H9 (cell line): ENCODE measurements at regions not wholly inside any gene's neighbourhood (a gene's known extent, or its start where the extent isn't known, plus 50 kb on each side); places are given as distances from the start of the nearest gene placed in this dataset.

Experiments
- DNase-seq: peaks from one replicate; pipeline ENCODE4 v3.0.0-alpha.2; 2017
- H2AFZ ChIP-seq: one replicate; pipeline ENCODE4 v1.6.1; 2013; ENCODE audit warnings: mild to moderate bottlenecking, low read length, control low read depth, moderate library complexity
- H2AK5ac ChIP-seq: 2 replicates; pipeline ENCODE4 v1.6.1; 2013; ENCODE audit warnings: low read length, control low read depth, mixed read lengths; ENCODE audit not compliant: insufficient read length
- H2BK120ac ChIP-seq: one replicate; pipeline ENCODE4 v1.6.1; 2013; ENCODE audit warnings: low read depth, mild to moderate bottlenecking, low read length, control low read depth, inconsistent platforms; ENCODE audit not compliant: poor library complexity, severe bottlenecking
- H2BK12ac ChIP-seq: 2 replicates; pipeline ENCODE4 v1.6.1; 2013; ENCODE audit warnings: low read length, control low read depth, mixed read lengths, low read depth; ENCODE audit not compliant: insufficient read length
- H2BK15ac ChIP-seq: 2 replicates; pipeline ENCODE4 v1.6.1; 2013; ENCODE audit warnings: low read depth, low read length, control low read depth
- H2BK20ac ChIP-seq: one replicate; pipeline ENCODE4 v1.6.1; 2013; ENCODE audit warnings: low read depth, mild to moderate bottlenecking, low read length, control low read depth, inconsistent platforms; ENCODE audit not compliant: poor library complexity, severe bottlenecking
- H2BK5ac ChIP-seq: 2 replicates; pipeline ENCODE4 v1.6.1; 2013; ENCODE audit warnings: low read length, control low read depth, mixed read lengths; ENCODE audit not compliant: insufficient read length
- H3K14ac ChIP-seq: 2 replicates; pipeline ENCODE4 v1.6.1; 2013; ENCODE audit warnings: low read length, control low read depth; ENCODE audit not compliant: insufficient read depth
- H3K18ac ChIP-seq: 2 replicates; pipeline ENCODE4 v1.6.1; 2013; ENCODE audit warnings: low read depth, mild to moderate bottlenecking, mixed read lengths, low read length, control low read depth; ENCODE audit not compliant: insufficient read length
- H3K23ac ChIP-seq: 2 replicates; pipeline ENCODE4 v1.6.1; 2013; ENCODE audit warnings: low read length, control low read depth, mixed read lengths, low read depth; ENCODE audit not compliant: insufficient read length
- H3K23me2 ChIP-seq: 2 replicates; pipeline ENCODE4 v1.6.1; 2013; ENCODE audit warnings: low read depth, mild to moderate bottlenecking, mixed read lengths, low read length, control low read depth; ENCODE audit not compliant: insufficient read length, poor library complexity, severe bottlenecking
- H3K27ac ChIP-seq: 2 replicates; pipeline ENCODE4 v1.5.1; 2013; ENCODE audit warnings: low read length, control low read depth, mixed read lengths, low read depth; ENCODE audit not compliant: insufficient read length
- H3K27me3 ChIP-seq: 2 replicates; pipeline ENCODE4 v1.6.1; 2013; ENCODE audit warnings: low read length, control low read depth, inconsistent platforms; ENCODE audit not compliant: insufficient read depth
- H3K4ac ChIP-seq: 2 replicates; pipeline ENCODE4 v1.6.1; 2013; ENCODE audit warnings: low read depth, mild to moderate bottlenecking, control low read depth, inconsistent platforms, low read length, moderate library complexity
- H3K4me1 ChIP-seq: 2 replicates; pipeline ENCODE4 v1.6.1; 2013; ENCODE audit warnings: low read length, control low read depth, inconsistent platforms; ENCODE audit not compliant: insufficient read depth
- H3K4me2 ChIP-seq: 2 replicates; pipeline ENCODE4 v1.6.1; 2013; ENCODE audit warnings: low read length, control low read depth, mixed read lengths; ENCODE audit not compliant: insufficient read length, insufficient read depth
- H3K56ac ChIP-seq: 2 replicates; pipeline ENCODE4 v1.6.1; 2013; ENCODE audit warnings: low read depth, mild to moderate bottlenecking, mixed read lengths, low read length, control low read depth; ENCODE audit not compliant: insufficient read length
- H3K79me1 ChIP-seq: 2 replicates; pipeline ENCODE4 v1.6.1; 2013; ENCODE audit warnings: low read depth, mild to moderate bottlenecking, moderate library complexity, low read length, control low read depth, inconsistent platforms; ENCODE audit not compliant: insufficient read depth, poor library complexity, severe bottlenecking
- H3K79me2 ChIP-seq: 2 replicates; pipeline ENCODE4 v1.6.1; 2013; ENCODE audit warnings: low read length, control low read depth, inconsistent platforms; ENCODE audit not compliant: insufficient read depth
- H3K9ac ChIP-seq: 2 replicates; pipeline ENCODE4 v1.6.1; 2013; ENCODE audit warnings: low read length, control low read depth, mixed read lengths; ENCODE audit not compliant: insufficient read length; ENCODE audit errors: extremely low read depth
- H3K9me3 ChIP-seq: one replicate; pipeline ENCODE4 v1.6.1; 2013; ENCODE audit warnings: low read depth, low read length, inconsistent platforms; ENCODE audit not compliant: control insufficient read depth
- H3T11ph ChIP-seq: one replicate; pipeline ENCODE4 v1.6.1; 2013; ENCODE audit warnings: mild to moderate bottlenecking, low read length, control low read depth, inconsistent platforms
- H4K20me1 ChIP-seq: one replicate; pipeline ENCODE4 v1.6.1; 2013; ENCODE audit not compliant: control insufficient read depth, insufficient read length, insufficient read depth
- H4K5ac ChIP-seq: 2 replicates; pipeline ENCODE4 v1.6.1; 2013; ENCODE audit warnings: low read depth, mild to moderate bottlenecking, mixed read lengths, low read length, control low read depth; ENCODE audit not compliant: insufficient read length
- H4K8ac ChIP-seq: replicated peaks from 2 replicates; pipeline ENCODE4 v1.6.1; 2013; ENCODE audit warnings: low read length, control low read depth, mixed read lengths, low read depth; ENCODE audit not compliant: insufficient read length
- H4K91ac ChIP-seq: 2 replicates; pipeline ENCODE4 v1.6.1; 2013; ENCODE audit warnings: low read depth, mild to moderate bottlenecking, moderate library complexity, mixed read lengths, low read length, control low read depth; ENCODE audit not compliant: insufficient read length
- H3K27ac Mint-ChIP-seq, 3 experiments: 2 replicates in 2 of 3; 3 replicates in 1 of 3; pipeline ENCODE4 v1.8.0; 2020 to 2021; ENCODE audit warnings: mixed read lengths in 3 of 3, mild to moderate bottlenecking in 1 of 3, moderate library complexity in 1 of 3
- H3K27me3 Mint-ChIP-seq: 2 replicates; pipeline ENCODE4 v1.8.0; 2021; ENCODE audit warnings: low read depth, mild to moderate bottlenecking, moderate library complexity, mixed read lengths
- H3K36me3 Mint-ChIP-seq, 3 experiments: 2 replicates in 2 of 3; 3 replicates in 1 of 3; pipeline ENCODE4 v1.8.0; 2020 to 2021; ENCODE audit warnings: low read depth in 3 of 3, mixed read lengths in 3 of 3; ENCODE audit not compliant: insufficient read depth in 1 of 3
- H3K4me1 Mint-ChIP-seq, 2 experiments: 2 replicates each; pipeline ENCODE4 v1.8.0; 2020; ENCODE audit warnings: mixed read lengths in 2 of 2
- H3K4me3 Mint-ChIP-seq, 2 experiments: 2 replicates in 1 of 2; 3 replicates in 1 of 2; pipeline ENCODE4 v1.8.0; 2020 to 2021; ENCODE audit warnings: mild to moderate bottlenecking in 2 of 2, mixed read lengths in 2 of 2, moderate library complexity in 1 of 2
- H3K9me3 Mint-ChIP-seq, 2 experiments: 2 replicates in 1 of 2; 3 replicates in 1 of 2; pipeline ENCODE4 v1.8.0; 2020; ENCODE audit warnings: mild to moderate bottlenecking in 2 of 2, mixed read lengths in 2 of 2, moderate library complexity in 1 of 2
- CTCF ChIP-seq: fragments of 200-600 bp; sonication (generic); conservative IDR thresholded peaks from 3 replicates; pipeline ENCODE4 v1.8.0; 2021; ENCODE audit warnings: antibody characterized with exemption, mild to moderate bottlenecking
- WGBS: extraction: QIAGEN DNeasy Blood & Tissue Kit; methylation state at CpG from one replicate; pipeline ENCODE4 v1.1.7; 2013; ENCODE audit warnings: missing lambda C conversion rate, low lambda C conversion rate, mixed read lengths; ENCODE audit not compliant: insufficient read length; ENCODE audit errors: extremely low coverage; 5-methylcytosine and 5-hydroxymethylcytosine counted together

GRCh38 chr6:105482227-105482844 lies 79.5 kb upstream of the PREP start:
- Histone ChIP-seq H2AFZ (no peak overlapping the region), H4K91ac (no peak overlapping the region), H4K8ac (no peak overlapping the region), H3K4me2 (no peak overlapping the region), H3K27ac (no peak overlapping the region), H3K79me1 (no peaks in the 10 kb centered on the region), H2BK15ac (no peak overlapping the region), H3K27me3 (no peaks in the 10 kb centered on the region), H3K79me2 (no peaks in the 10 kb centered on the region), H3K56ac (no peak overlapping the region), H2BK5ac (no peak overlapping the region), H3K4me1 (no peaks in the 10 kb centered on the region), H3K9ac (no peak overlapping the region), H4K20me1 (no peaks in the 10 kb centered on the region), H3K23me2 (no peaks in the 10 kb centered on the region), H2BK120ac (no peak overlapping the region), H4K5ac (no peak overlapping the region), H2BK20ac (no peak overlapping the region), H3T11ph (no peak overlapping the region), H3K18ac (no peak overlapping the region), H2BK12ac (no peak overlapping the region), H2AK5ac (no peak overlapping the region), H3K14ac (no peak overlapping the region), H3K9me3 (no peaks in the 10 kb centered on the region), H3K23ac (no peak overlapping the region), H3K4ac (no peak overlapping the region)
- peaks cover 0 to 2% (median 0%) of the 10 kb centered on the region in 3 experiments; a peak in 2 of 7 replicates for H3K36me3 Mint-ChIP-seq
- DNase-seq, result no peak
- no peaks in the 10 kb centered on the region for H3K9me3 Mint-ChIP-seq
- WGBS, result no CpG with 5 or more reads among the region's 2 CpGs
- no peak for TF ChIP-seq CTCF
- no peaks in the 10 kb centered on the region for H3K27me3 Mint-ChIP-seq
- H3K4me1 Mint-ChIP-seq, result peaks cover 11 to 13% of the 10 kb centered on the region in 2 experiments
- H3K27ac Mint-ChIP-seq, result no peak overlapping the region
- H3K4me3 Mint-ChIP-seq, result no peak overlapping the region
